ENCODE measurements at regions not wholly inside any gene's neighbourhood (a gene's known extent, or its start where the extent isn't known, plus 50 kb on each side); places are given as distances from the start of the nearest gene placed in this dataset.
"Not testable (repeated sequence)": the region's sequence is repeated elsewhere in the genome, so short reads cannot be mapped to it uniquely, and the experiment has no call there.

GRCh38 chr15:77870195-77871065 lies 207.1 kb downstream of the TBC1D2B start:
- Histone ChIP-seq H3K4me2 (peak overlapping the region; percentile 65), H3K27ac (no peak overlapping the region), H4K20me1 (0 out of 2 replicates have a peak, but pooled peaks cover 5% of the 10 kb centered on the region), H3K9ac (no peak overlapping the region), H3K36me3 (no peaks in the 10 kb centered on the region), H3K27me3 (no peaks in the 10 kb centered on the region), H3K9me3 (no peaks in the 10 kb centered on the region), H3K4me1 (peaks cover 38% of the 10 kb centered on the region), H3K4me3 (no peak overlapping the region)
- no peak for TF ChIP-seq Cebpa-rat (IDR thresholded peaks at IDR 0.05)

GRCh38 chr15:77869021-77869895 lies 208.3 kb downstream of the TBC1D2B start:
- Histone ChIP-seq H3K4me2 (peak overlapping the region; percentile 65), H3K4me1 (peaks cover 38% of the 10 kb centered on the region), H3K9ac (no peak overlapping the region), H3K27me3 (no peaks in the 10 kb centered on the region), H3K9me3 (no peaks in the 10 kb centered on the region), H4K20me1 (0 out of 2 replicates have a peak, but pooled peaks cover 5% of the 10 kb centered on the region), H3K27ac (no peak overlapping the region), H3K4me3 (no peak overlapping the region), H3K36me3 (no peaks in the 10 kb centered on the region)
- TF ChIP-seq Cebpa-rat (IDR thresholded peaks at IDR 0.05), result no peak

DNA sequence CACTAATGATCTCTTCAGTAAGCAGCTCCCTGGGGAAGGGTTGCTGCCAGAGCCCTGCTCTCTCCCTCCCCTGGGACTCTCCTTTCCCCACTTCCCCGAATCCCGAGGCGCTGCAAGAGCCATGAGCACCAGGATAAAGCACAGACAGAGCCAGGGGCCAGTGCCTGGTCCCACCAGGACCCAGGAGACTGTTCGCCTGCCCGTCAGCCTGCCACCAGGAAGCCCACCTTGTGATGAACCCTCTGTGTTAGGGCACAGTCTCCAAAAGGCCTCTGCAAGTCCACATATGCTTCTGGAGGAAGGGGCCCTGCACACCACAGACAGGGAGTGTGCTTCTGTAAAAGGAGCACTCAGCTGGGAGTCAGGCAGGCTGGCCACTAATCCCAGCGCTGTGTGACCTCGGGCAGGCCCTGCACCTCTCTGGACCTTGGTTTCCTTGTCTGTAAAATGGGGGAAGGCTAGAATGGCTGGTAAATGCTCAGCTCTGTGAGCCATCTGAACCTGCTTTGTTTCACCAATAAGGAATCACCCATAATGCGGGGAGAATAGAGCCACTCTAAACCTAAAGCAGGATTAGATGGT lies 209.4 kb downstream of the TBC1D2B start:
- Histone ChIP-seq H3K4me2 (peak overlapping the region; percentile 65), H3K4me1 (peaks cover 34% of the 10 kb centered on the region)
- H3K27ac ChIP-seq, H3K36me3 ChIP-seq, H3K9ac ChIP-seq, H3K9me3 ChIP-seq, H3K27me3 ChIP-seq, H4K20me1 ChIP-seq, H3K4me3 ChIP-seq: not testable (repeated sequence)

GRCh38 chr15:77867266-77868047 lies 210.1 kb downstream of the TBC1D2B start:
- H3K4me3 ChIP-seq, result no peak overlapping the region
- H3K27ac ChIP-seq, result no peak overlapping the region
- no peaks in the 10 kb centered on the region for H3K27me3 ChIP-seq
- TF ChIP-seq Cebpa-rat (IDR thresholded peaks at IDR 0.05), result no peak
- no peaks in the 10 kb centered on the region for H3K9me3 ChIP-seq
- H3K4me1 ChIP-seq, result peaks cover 41% of the 10 kb centered on the region
- H3K4me2 ChIP-seq, result peak overlapping the region; percentile 65
- no peak overlapping the region for H3K9ac ChIP-seq
- H4K20me1 ChIP-seq, result 0 out of 2 replicates have a peak, but pooled peaks cover 5% of the 10 kb centered on the region
- H3K36me3 ChIP-seq, result no peaks in the 10 kb centered on the region

- Histone ChIP-seq H4K20me1 (0 out of 2 replicates have a peak, but pooled peaks cover 5% of the 10 kb centered on the region), H3K27me3 (no peaks in the 10 kb centered on the region), H3K36me3 (no peaks in the 10 kb centered on the region), H3K27ac (no peak overlapping the region), H3K4me1 (peaks cover 42% of the 10 kb centered on the region), H3K9me3 (no peaks in the 10 kb centered on the region), H3K4me2 (no peak overlapping the region), H3K9ac (no peak overlapping the region), H3K4me3 (no peak overlapping the region)
- TF ChIP-seq Cebpa-rat (IDR thresholded peaks at IDR 0.05), result no peak
Observed at GRCh38 chr15:77866596-77867125, 210.8 kb downstream of the TBC1D2B start.

GRCh38 chr15:77866186-77866585 lies 211.3 kb downstream of the TBC1D2B start:
- no peak for TF ChIP-seq Cebpa-rat (IDR thresholded peaks at IDR 0.05)
- no peaks in the 10 kb centered on the region for H3K36me3 ChIP-seq
- H3K4me1 ChIP-seq, result peaks cover 42% of the 10 kb centered on the region
- H3K4me3 ChIP-seq, result no peak overlapping the region
- H4K20me1 ChIP-seq, result 0 out of 2 replicates have a peak, but pooled peaks cover 5% of the 10 kb centered on the region
- no peak overlapping the region for H3K4me2 ChIP-seq
- no peak overlapping the region for H3K9ac ChIP-seq
- H3K9me3 ChIP-seq, result no peaks in the 10 kb centered on the region
- no peaks in the 10 kb centered on the region for H3K27me3 ChIP-seq
- no peak overlapping the region for H3K27ac ChIP-seq

GRCh38 chr15:77865701-77866100 lies 211.8 kb downstream of the TBC1D2B start:
- no peak overlapping the region for H3K27ac ChIP-seq
- no peak overlapping the region for H3K4me3 ChIP-seq
- 0 out of 2 replicates have a peak, but pooled peaks cover 5% of the 10 kb centered on the region for H4K20me1 ChIP-seq
- H3K36me3 ChIP-seq, result no peaks in the 10 kb centered on the region
- TF ChIP-seq Cebpa-rat (IDR thresholded peaks at IDR 0.05), result no peak
- H3K4me2 ChIP-seq, result no peak overlapping the region
- H3K9me3 ChIP-seq, result no peaks in the 10 kb centered on the region
- peaks cover 42% of the 10 kb centered on the region for H3K4me1 ChIP-seq
- H3K9ac ChIP-seq, result no peak overlapping the region
- H3K27me3 ChIP-seq, result no peaks in the 10 kb centered on the region

- no peaks in the 10 kb centered on the region for H3K36me3 ChIP-seq
- H3K9ac ChIP-seq, result no peak overlapping the region
- H3K4me3 ChIP-seq, result no peak overlapping the region
- H3K27me3 ChIP-seq, result no peaks in the 10 kb centered on the region
- TF ChIP-seq Cebpa-rat (IDR thresholded peaks at IDR 0.05), result no peak
- H3K4me2 ChIP-seq, result no peak overlapping the region
- 0 out of 2 replicates have a peak, but pooled peaks cover 5% of the 10 kb centered on the region for H4K20me1 ChIP-seq
- H3K27ac ChIP-seq, result no peak overlapping the region
- peaks cover 42% of the 10 kb centered on the region for H3K4me1 ChIP-seq
- no peaks in the 10 kb centered on the region for H3K9me3 ChIP-seq
Observed at GRCh38 chr15:77865106-77865610, 212.4 kb downstream of the TBC1D2B start.
